ENCODE measurements at regions not wholly inside any gene's neighbourhood (a gene's known extent, or its start where the extent isn't known, plus 50 kb on each side); places are given as distances from the start of the nearest gene placed in this dataset.

DNA sequence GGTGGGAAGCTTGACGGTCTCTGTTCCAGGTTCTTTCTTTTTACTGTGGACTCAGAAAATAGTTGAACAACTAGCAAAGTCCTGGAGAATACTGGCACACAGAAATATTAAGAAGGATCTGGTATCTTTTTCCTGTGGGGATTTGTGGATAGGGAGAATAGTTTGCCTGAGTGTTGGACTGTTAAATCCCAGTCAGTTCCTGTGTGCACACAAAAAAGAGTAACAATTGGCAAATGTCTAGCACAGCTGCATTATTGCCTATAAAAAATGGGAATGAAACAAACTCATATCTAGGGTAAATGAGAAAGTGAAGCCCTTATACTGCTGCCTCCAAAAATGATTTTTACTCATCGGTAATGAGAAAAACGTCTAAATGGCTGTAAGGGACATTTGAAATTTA is 828.2 kb downstream of the JRKL start:
- TF ChIP-seq EZH2 (IDR thresholded peaks at IDR 0.05; ENCODE audit: low read depth): no peak
- TF ChIP-seq, protein P1, sequence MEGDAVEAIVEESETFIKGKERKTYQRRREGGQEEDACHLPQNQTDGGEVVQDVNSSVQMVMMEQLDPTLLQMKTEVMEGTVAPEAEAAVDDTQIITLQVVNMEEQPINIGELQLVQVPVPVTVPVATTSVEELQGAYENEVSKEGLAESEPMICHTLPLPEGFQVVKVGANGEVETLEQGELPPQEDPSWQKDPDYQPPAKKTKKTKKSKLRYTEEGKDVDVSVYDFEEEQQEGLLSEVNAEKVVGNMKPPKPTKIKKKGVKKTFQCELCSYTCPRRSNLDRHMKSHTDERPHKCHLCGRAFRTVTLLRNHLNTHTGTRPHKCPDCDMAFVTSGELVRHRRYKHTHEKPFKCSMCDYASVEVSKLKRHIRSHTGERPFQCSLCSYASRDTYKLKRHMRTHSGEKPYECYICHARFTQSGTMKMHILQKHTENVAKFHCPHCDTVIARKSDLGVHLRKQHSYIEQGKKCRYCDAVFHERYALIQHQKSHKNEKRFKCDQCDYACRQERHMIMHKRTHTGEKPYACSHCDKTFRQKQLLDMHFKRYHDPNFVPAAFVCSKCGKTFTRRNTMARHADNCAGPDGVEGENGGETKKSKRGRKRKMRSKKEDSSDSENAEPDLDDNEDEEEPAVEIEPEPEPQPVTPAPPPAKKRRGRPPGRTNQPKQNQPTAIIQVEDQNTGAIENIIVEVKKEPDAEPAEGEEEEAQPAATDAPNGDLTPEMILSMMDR (conservative IDR thresholded peaks at IDR 0.05): no peak

Data from PC-9 (cell line).